Neural cell (in vitro differentiated cells): ENCODE measurements at regions not wholly inside any gene's neighbourhood (a gene's known extent, or its start where the extent isn't known, plus 50 kb on each side); places are given as distances from the start of the nearest gene placed in this dataset.

ENCODE experiments used
- H2AFZ ChIP-seq: fragments of 200-600, 300-800 bp; sonication (generic), shearing (Covaris generic); 2 replicates; pipeline ENCODE4 v1.6.0; 2014; ENCODE audit warnings: low read depth, mild to moderate bottlenecking, antibody characterized with exemption, low read length, moderate library complexity
- H3F3A ChIP-seq: fragments of 200-600 bp; shearing (Covaris generic); 2 replicates; pipeline ENCODE4 v1.6.1; 2016; ENCODE audit warnings: mild to moderate bottlenecking, moderate library complexity, mixed read lengths, antibody characterized with exemption, low read length; ENCODE audit not compliant: insufficient read depth, poor library complexity, severe bottlenecking
- H3K27ac ChIP-seq: fragments of 200-600, 300-800 bp; sonication (generic), shearing (Covaris generic); 2 replicates; pipeline ENCODE4 v1.5.1; 2014; ENCODE audit warnings: mild to moderate bottlenecking, low read length, moderate library complexity
- H3K27me3 ChIP-seq: fragments of 300-800, 200-600 bp; sonication (generic), shearing (Covaris generic); 2 replicates; pipeline ENCODE4 v1.6.0; 2014; ENCODE audit warnings: mild to moderate bottlenecking, low read depth, low read length, moderate library complexity; ENCODE audit not compliant: insufficient read depth
- H3K36me3 ChIP-seq: fragments of 300-800, 200-600 bp; sonication (generic), shearing (Covaris generic); 2 replicates; pipeline ENCODE4 v1.5.1; 2014; ENCODE audit warnings: mild to moderate bottlenecking, antibody characterized with exemption, low read length, moderate library complexity; ENCODE audit not compliant: insufficient read depth
- H3K4me2 ChIP-seq: fragments of 300-800, 200-600 bp; sonication (generic), shearing (Covaris generic); 2 replicates; pipeline ENCODE4 v1.6.0; 2014; ENCODE audit warnings: mild to moderate bottlenecking, low read length
- H3K4me3 ChIP-seq: fragments of 300-800, 200-600 bp; sonication (generic), shearing (Covaris generic); 2 replicates; pipeline ENCODE4 v1.5.1; 2014; ENCODE audit warnings: mild to moderate bottlenecking, low read length, moderate library complexity
- H3K79me2 ChIP-seq: fragments of 200-600 bp; shearing (Covaris generic); replicated peaks from 2 replicates; pipeline ENCODE4 v1.6.0; 2014; ENCODE audit warnings: mild to moderate bottlenecking, low read length, moderate library complexity; ENCODE audit not compliant: insufficient read depth
- H3K9ac ChIP-seq: fragments of 300-800, 200-600 bp; sonication (generic), shearing (Covaris generic); 2 replicates; pipeline ENCODE4 v1.6.1; 2016; ENCODE audit warnings: mild to moderate bottlenecking, low read length, mixed read lengths
- H3K9me2 ChIP-seq: fragments of 200-600 bp; shearing (Covaris generic); 2 replicates; pipeline ENCODE4 v1.6.1; 2016; ENCODE audit warnings: mild to moderate bottlenecking, low read length, mixed read lengths; ENCODE audit not compliant: insufficient read depth
- H3K9me3 ChIP-seq: fragments of 200-600, 300-800 bp; sonication (generic), shearing (Covaris generic); 2 replicates; pipeline ENCODE4 v1.6.1; 2016; ENCODE audit warnings: mild to moderate bottlenecking, mixed run types, low read length, moderate library complexity, mixed read lengths
- H4K20me1 ChIP-seq: fragments of 200-600 bp; shearing (Covaris generic); 2 replicates; pipeline ENCODE4 v1.6.1; 2016; ENCODE audit warnings: mild to moderate bottlenecking, mixed run types; ENCODE audit not compliant: insufficient read depth
- EP300 ChIP-seq: fragments of 450-650 bp; conservative IDR thresholded peaks from 2 replicates; pipeline ENCODE4 v1.6.1; 2014; ENCODE audit warnings: antibody characterized with exemption, mild to moderate bottlenecking, moderate library complexity; ENCODE audit not compliant: poor library complexity, severe bottlenecking
- EZH2 ChIP-seq: fragments of 200-600, 300-800 bp; shearing (Covaris generic), sonication (generic); IDR thresholded peaks from 2 replicates; pipeline ENCODE4 v1.6.1; 2014; ENCODE audit warnings: antibody characterized with exemption, low read length, borderline replicate concordance, mild to moderate bottlenecking; ENCODE audit not compliant: insufficient read depth, poor library complexity, severe bottlenecking
- MXI1 ChIP-seq: fragments of 450-650 bp; conservative IDR thresholded peaks from 2 replicates; pipeline ENCODE4 v1.6.1; 2014; ENCODE audit warnings: antibody characterized with exemption, mild to moderate bottlenecking; ENCODE audit not compliant: poor library complexity, severe bottlenecking
- POLR2AphosphoS5 ChIP-seq: IDR thresholded peaks from 2 replicates; pipeline ENCODE4 v1.6.1; 2012
- RAD21 ChIP-seq: fragments of 450-650 bp; conservative IDR thresholded peaks from 2 replicates; pipeline ENCODE4 v1.6.1; 2014; ENCODE audit warnings: antibody characterized with exemption, mild to moderate bottlenecking, moderate library complexity
- REST ChIP-seq: IDR thresholded peaks from 2 replicates; pipeline ENCODE4 v1.6.1; 2012; ENCODE audit warnings: borderline replicate concordance
- SMC3 ChIP-seq: fragments of 450-650 bp; conservative IDR thresholded peaks from 2 replicates; pipeline ENCODE4 v1.6.1; 2014; ENCODE audit warnings: antibody characterized with exemption, mild to moderate bottlenecking, moderate library complexity; ENCODE audit not compliant: poor library complexity
- TAF1 ChIP-seq: IDR thresholded peaks from 2 replicates; pipeline ENCODE4 v1.6.1; 2012; ENCODE audit warnings: low read depth
- TF ChIP-seq, protein P1 (sequence below): fragments of 450-650 bp; IDR thresholded peaks from 2 replicates; pipeline ENCODE4 v1.5.1; 2014; ENCODE audit warnings: antibody characterized with exemption, mild to moderate bottlenecking, moderate library complexity; ENCODE audit not compliant: poor library complexity, severe bottlenecking

DNA sequence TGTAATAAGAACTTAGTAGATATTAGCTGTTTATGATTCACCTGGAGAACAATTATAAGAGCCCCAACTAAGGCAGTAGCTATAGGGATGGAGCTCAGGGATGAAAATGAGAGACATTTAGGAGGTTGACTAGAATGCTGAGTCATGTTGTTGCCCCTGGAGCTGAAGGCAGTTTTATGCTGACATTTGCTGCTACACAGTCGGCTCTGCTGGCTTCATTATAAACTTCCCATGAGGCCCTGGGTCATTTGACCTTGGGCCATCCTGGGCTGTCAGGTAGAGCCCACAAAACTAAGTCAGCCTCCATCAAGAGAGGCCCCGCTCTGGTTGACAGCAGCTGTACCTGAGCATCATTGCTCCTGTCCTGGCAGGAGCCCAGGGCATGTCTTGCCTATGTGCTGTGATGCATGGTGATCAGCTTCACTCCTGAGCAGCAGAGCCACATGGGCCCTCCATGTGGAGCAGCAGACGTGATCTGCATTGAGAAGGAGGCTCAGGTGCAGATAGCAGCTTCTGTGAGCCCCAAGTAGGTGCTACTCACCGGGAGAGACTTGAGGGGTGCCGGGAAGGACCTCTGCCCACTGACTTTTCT, 112.4 kb downstream of the TBX19 start:
- Histone ChIP-seq H3K27ac (no peak overlapping the region), H3K36me3 (no peaks in the 10 kb centered on the region), H3K4me2 (no peak overlapping the region), H3K4me3 (no peak overlapping the region), H3K9me3 (no peaks in the 10 kb centered on the region), H3K9me2 (no peaks in the 10 kb centered on the region), H3F3A (no peaks in the 10 kb centered on the region), H3K79me2 (no peaks in the 10 kb centered on the region), H4K20me1 (no peaks in the 10 kb centered on the region), H3K27me3 (no peaks in the 10 kb centered on the region), H3K9ac (no peak overlapping the region), H2AFZ (no peak overlapping the region)
- TF ChIP-seq MXI1 (no peak), EP300 (no peak), TAF1 (no peak)

GRCh38 chr1:168391851-168392681, 111.4 kb downstream of the TBX19 start:
- H3K4me2 ChIP-seq = no peak overlapping the region
- no peak overlapping the region for H3K4me3 ChIP-seq
- H2AFZ ChIP-seq = no peak overlapping the region
- H3K27me3 ChIP-seq = no peaks in the 10 kb centered on the region
- H3F3A ChIP-seq = no peaks in the 10 kb centered on the region
- no peaks in the 10 kb centered on the region for H3K9me2 ChIP-seq
- no peak overlapping the region for H3K9ac ChIP-seq
- no peaks in the 10 kb centered on the region for H3K79me2 ChIP-seq
- no peak for TF ChIP-seq MXI1
- TF ChIP-seq, protein P1, sequence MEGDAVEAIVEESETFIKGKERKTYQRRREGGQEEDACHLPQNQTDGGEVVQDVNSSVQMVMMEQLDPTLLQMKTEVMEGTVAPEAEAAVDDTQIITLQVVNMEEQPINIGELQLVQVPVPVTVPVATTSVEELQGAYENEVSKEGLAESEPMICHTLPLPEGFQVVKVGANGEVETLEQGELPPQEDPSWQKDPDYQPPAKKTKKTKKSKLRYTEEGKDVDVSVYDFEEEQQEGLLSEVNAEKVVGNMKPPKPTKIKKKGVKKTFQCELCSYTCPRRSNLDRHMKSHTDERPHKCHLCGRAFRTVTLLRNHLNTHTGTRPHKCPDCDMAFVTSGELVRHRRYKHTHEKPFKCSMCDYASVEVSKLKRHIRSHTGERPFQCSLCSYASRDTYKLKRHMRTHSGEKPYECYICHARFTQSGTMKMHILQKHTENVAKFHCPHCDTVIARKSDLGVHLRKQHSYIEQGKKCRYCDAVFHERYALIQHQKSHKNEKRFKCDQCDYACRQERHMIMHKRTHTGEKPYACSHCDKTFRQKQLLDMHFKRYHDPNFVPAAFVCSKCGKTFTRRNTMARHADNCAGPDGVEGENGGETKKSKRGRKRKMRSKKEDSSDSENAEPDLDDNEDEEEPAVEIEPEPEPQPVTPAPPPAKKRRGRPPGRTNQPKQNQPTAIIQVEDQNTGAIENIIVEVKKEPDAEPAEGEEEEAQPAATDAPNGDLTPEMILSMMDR = no peak
- no peak for TF ChIP-seq SMC3
- no peak for TF ChIP-seq TAF1
- no peak for TF ChIP-seq POLR2AphosphoS5
- TF ChIP-seq REST = no peak
- TF ChIP-seq RAD21 = no peak
- TF ChIP-seq EP300 = no peak
- no peak for TF ChIP-seq EZH2
- no peaks in the 10 kb centered on the region for H4K20me1 ChIP-seq
- no peak overlapping the region for H3K27ac ChIP-seq
- no peaks in the 10 kb centered on the region for H3K9me3 ChIP-seq
- H3K36me3 ChIP-seq = no peaks in the 10 kb centered on the region
